K562 (cell line): ENCODE measurements at regions not wholly inside any gene's neighbourhood (a gene's known extent, or its start where the extent isn't known, plus 50 kb on each side); places are given as distances from the start of the nearest gene placed in this dataset.

ENCODE experiments used
- ATAC-seq: fragments of 200-7000 bp; cut with Tn5 transposase; 3 replicates; pipeline ENCODE4 v1.9.1; 2020; ENCODE audit warnings: moderate library complexity
- BruUV-seq: library from RNA; stranded (reverse); fragments of 400-500 nt; replicated peaks from 2 replicates; lab custom pipeline; 2021; lab: Mats Ljungman, UMichigan
- CTCF ChIA-PET: fragments of 300-600 bp; formaldehyde crosslinking; extraction: SDS; loops from one replicate; lab custom pipeline; 2021; ENCODE audit warnings: low intra/inter-chr PET ratio; lab: Yijun Ruan, JAX
- POLR2A ChIA-PET: fragments of 300-600, 350-650 bp; sonication (Branson Sonifier 250); formaldehyde crosslinking; extraction: SDS; loops from one replicate; lab custom pipeline; 2021; ENCODE audit warnings: antibody characterized with exemption, inconsistent platforms; lab: Yijun Ruan, JAX
- DNase-seq, 4 experiments: peaks; one replicate each; pipeline versions ENCODE4 v3.0.0 to v3.0.0-alpha.2; 2011 to 2018; ENCODE audit warnings: low spot score in 3 of 4, mixed read lengths in 3 of 4; ENCODE audit errors: extremely low read depth in 1 of 4
- FAIRE-seq: peaks from 2 replicates; lab custom pipeline; 2011; peaks lifted over from hg19 to GRCh38; lab: Jason Lieb, UNC
- H2AFZ ChIP-seq: 2 replicates; pipeline ENCODE4 v1.6.0; 2011; ENCODE audit warnings: low read depth, low read length, control low read depth, inconsistent platforms
- H3K27ac ChIP-seq: fragments of 200-600 bp; 3 replicates; pipeline ENCODE4 v1.8.0; 2011; ENCODE audit warnings: low read depth, mild to moderate bottlenecking, control low read depth, inconsistent platforms, low read length, moderate library complexity, mixed read lengths; ENCODE audit errors: extremely low read depth
- H3K27me3 ChIP-seq, 2 experiments: fragments of 300-600 bp in 1 of 2; 2 replicates in 1 of 2; 3 replicates in 1 of 2; pipeline versions ENCODE4 v1.6.0 to v1.8.0; 2011; ENCODE audit warnings: inconsistent platforms in 2 of 2, low read length in 2 of 2, mild to moderate bottlenecking in 1 of 2, mixed read lengths in 1 of 2, moderate library complexity in 1 of 2; ENCODE audit not compliant: control insufficient read depth in 2 of 2, insufficient read depth in 2 of 2
- H3K36me3 ChIP-seq: fragments of 300-600 bp; 3 replicates; pipeline ENCODE4 v1.8.0; 2011; ENCODE audit warnings: mild to moderate bottlenecking, low read length, inconsistent platforms; ENCODE audit not compliant: control insufficient read depth, insufficient read depth
- H3K4me1 ChIP-seq, 2 experiments: fragments of 200-600 bp in 1 of 2; replicated peaks in 1 of 2; 2 replicates in 1 of 2; 3 replicates in 1 of 2; pipeline versions ENCODE4 v1.5.1 to v1.8.0; 2011; ENCODE audit warnings: inconsistent platforms in 2 of 2, low read length in 2 of 2, mild to moderate bottlenecking in 1 of 2, mixed read lengths in 1 of 2, moderate library complexity in 1 of 2; ENCODE audit not compliant: control insufficient read depth in 2 of 2, insufficient read depth in 2 of 2
- H3K4me2 ChIP-seq: 2 replicates; pipeline ENCODE4 v1.6.1; 2011; ENCODE audit warnings: low read length, control low read depth, inconsistent platforms, mixed read lengths; ENCODE audit not compliant: insufficient read depth
- H3K4me3 ChIP-seq: fragments of 200-600 bp; sonication (generic), shearing (Covaris generic); 2 replicates; pipeline ENCODE4 v1.5.1; 2016; ENCODE audit warnings: control low read depth, inconsistent platforms
- H3K79me2 ChIP-seq: fragments of 200-600 bp; 3 replicates; pipeline ENCODE4 v1.8.0; 2011; ENCODE audit warnings: low read length, inconsistent platforms; ENCODE audit not compliant: control insufficient read depth, insufficient read depth
- H3K9ac ChIP-seq, 2 experiments: 2 replicates each; pipeline versions ENCODE4 v1.6.0 to v1.6.1; 2011; ENCODE audit warnings: low read depth in 2 of 2, low read length in 2 of 2, control low read depth in 1 of 2, inconsistent platforms in 1 of 2, mild to moderate bottlenecking in 1 of 2, mixed read lengths in 1 of 2; ENCODE audit not compliant: insufficient read depth in 1 of 2
- H3K9me1 ChIP-seq: one replicate; pipeline ENCODE4 v1.6.0; 2011; ENCODE audit warnings: inconsistent platforms, mild to moderate bottlenecking, low read length, moderate library complexity; ENCODE audit not compliant: control insufficient read depth, insufficient read depth
- H3K9me3 ChIP-seq: replicated peaks from 2 replicates; pipeline ENCODE4 v1.5.1; 2011; ENCODE audit warnings: low read depth, low read length, inconsistent platforms; ENCODE audit not compliant: control insufficient read depth, insufficient read depth
- H4K20me1 ChIP-seq: replicated peaks from 2 replicates; pipeline ENCODE4 v1.6.1; 2011; ENCODE audit warnings: low read length, inconsistent platforms, mixed read lengths; ENCODE audit not compliant: control insufficient read depth, insufficient read depth
- ARID1B ChIP-seq: fragments of 450-650 bp; IDR thresholded peaks from 2 replicates; pipeline ENCODE4 v1.6.1; 2016; ENCODE audit warnings: antibody characterized with exemption, mild to moderate bottlenecking, inconsistent platforms
- ATF7 ChIP-seq: fragments of 450-650 bp; IDR thresholded peaks from 2 replicates; pipeline ENCODE4 v1.7.1; 2014; ENCODE audit warnings: mild to moderate bottlenecking, moderate library complexity
- BRD4 ChIP-seq: fragments of 200-600 bp; sonication (generic); IDR thresholded peaks from 2 replicates; pipeline ENCODE4 v1.6.1; 2017; ENCODE audit warnings: inconsistent platforms
- CBFA2T2 ChIP-seq: fragments of 450-650 bp; conservative IDR thresholded peaks from 2 replicates; pipeline ENCODE4 v1.6.1; 2017; ENCODE audit warnings: mild to moderate bottlenecking
- ELF4 ChIP-seq: fragments of 450-650 bp; formaldehyde crosslinking; IDR thresholded peaks from 2 replicates; pipeline ENCODE4 v1.4.0; 2022; ENCODE audit warnings: missing genetic modification characterization
- GABPB2 ChIP-seq: fragments of 250-450 bp; sonication (Bioruptor Pico); conservative IDR thresholded peaks from 2 replicates; pipeline ENCODE4 v1.5.1; 2021; ENCODE audit warnings: mild to moderate bottlenecking
- KLF1 ChIP-seq: fragments of 450-650 bp; IDR thresholded peaks from 2 replicates; pipeline ENCODE4 v1.6.1; 2016; ENCODE audit warnings: missing genetic modification characterization, missing compliant biosample characterization
- NEUROD1 ChIP-seq: fragments of 150-350 bp; IDR thresholded peaks from 2 replicates; pipeline ENCODE4 v1.6.1; 2014; ENCODE audit warnings: borderline replicate concordance, low read length, low read depth; ENCODE audit not compliant: partially characterized antibody
- NFE2 ChIP-seq: IDR thresholded peaks from 2 replicates; pipeline ENCODE4 v1.6.1; 2014; ENCODE audit warnings: antibody characterized with exemption, low read depth
- PCBP1 ChIP-seq: fragments of 200-400 bp; formaldehyde crosslinking; IDR thresholded peaks from 2 replicates; pipeline ENCODE4 v1.6.1; 2018; ENCODE audit warnings: mild to moderate bottlenecking, low read depth, low read length; ENCODE audit not compliant: poor library complexity, severe bottlenecking
- POLR3A ChIP-seq: IDR thresholded peaks from 2 replicates; pipeline ENCODE4 v1.6.1; 2011; ENCODE audit warnings: borderline replicate concordance, mild to moderate bottlenecking, moderate library complexity; ENCODE audit not compliant: insufficient read length, insufficient read depth; ENCODE audit errors: extremely low read depth
- RBM15 ChIP-seq: fragments of 200-400 bp; formaldehyde crosslinking; IDR thresholded peaks from 2 replicates; pipeline ENCODE4 v1.6.1; 2018; ENCODE audit warnings: mild to moderate bottlenecking, low read length, moderate library complexity; ENCODE audit not compliant: insufficient read depth
- STAT5A ChIP-seq: IDR thresholded peaks from 2 replicates; pipeline ENCODE4 v1.6.1; 2012; ENCODE audit warnings: low read length, inconsistent platforms, borderline replicate concordance
- TEAD1 ChIP-seq, 2 experiments: fragments of 450-650 bp in 1 of 2; sonication (generic) in 1 of 2; formaldehyde crosslinking; IDR thresholded peaks; 2 replicates each; pipeline versions ENCODE4 v1.4.0 to v1.8.0; 2020 to 2022; ENCODE audit warnings: mild to moderate bottlenecking in 2 of 2, missing genetic modification reagents in 1 of 2
- ZFP36 ChIP-seq: fragments of 150-350 bp; IDR thresholded peaks from 2 replicates; pipeline ENCODE4 v1.6.1; 2018; ENCODE audit warnings: low read length, low read depth; ENCODE audit not compliant: partially characterized antibody
- ZNF76 ChIP-seq: fragments of 250-450 bp; sonication (Bioruptor Pico); IDR thresholded peaks from 2 replicates; pipeline ENCODE4 v1.4.0; 2020; ENCODE audit warnings: mild to moderate bottlenecking, moderate library complexity, borderline replicate concordance
- in situ Hi-C: fragments of 300-500 bp; cut with MboI; formaldehyde crosslinking; loops from 4 replicates; pipeline ENCODE4 v1.15.0; 2018; ENCODE audit warnings: inconsistent platforms, mixed read lengths
- intact Hi-C: fragments of 100-400 bp; cut with micrococcal nuclease; formaldehyde crosslinking; loops from 2 replicates; pipeline ENCODE4 v1.14.2; 2022
- TF ChIP-seq, protein P1 (sequence below): conservative IDR thresholded peaks from 2 replicates; pipeline ENCODE4 v1.6.1; 2011; ENCODE audit warnings: low read depth, mild to moderate bottlenecking, low read length; ENCODE audit not compliant: control insufficient read depth
- TF ChIP-seq, protein P2 (sequence below): fragments of 250-450 bp; sonication (Bioruptor Pico); IDR thresholded peaks from 2 replicates; pipeline ENCODE4 v1.8.0; 2022; ENCODE audit warnings: inconsistent platforms
- TF ChIP-seq, protein P3 (sequence below), 2 experiments: fragments of 450-650 bp; IDR thresholded peaks; 2 replicates each; pipeline ENCODE4 v1.6.1; 2016

DNA sequence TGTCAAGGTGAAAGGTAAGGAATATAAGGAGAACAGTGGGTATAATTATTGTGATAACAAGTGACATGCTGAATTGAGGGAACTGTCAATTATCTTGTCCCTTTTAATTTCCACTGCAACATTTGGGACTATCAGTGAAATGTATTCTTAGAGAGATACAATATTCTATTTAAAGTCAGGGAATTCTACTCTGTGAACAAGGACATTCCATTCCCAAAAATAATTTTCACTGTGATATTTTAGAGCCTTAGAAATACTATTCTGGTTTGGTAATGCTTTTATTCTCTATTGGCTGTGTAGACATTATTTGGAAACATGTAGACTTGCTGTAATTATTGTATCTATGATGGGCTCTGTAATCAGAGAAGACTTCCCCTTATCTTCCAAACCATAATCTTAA is 248.0 kb upstream of the PCSK5 start:
- Histone ChIP-seq H3K9ac (no peak overlapping the region), H3K27me3 (no peaks in the 10 kb centered on the region), H3K9me3 (no peaks in the 10 kb centered on the region), H3K79me2 (no peaks in the 10 kb centered on the region), H2AFZ (no peak overlapping the region), H3K4me2 (no peak overlapping the region), H3K4me3 (no peak overlapping the region), H3K4me1 (no peaks in the 10 kb centered on the region), H3K9me1 (no peaks in the 10 kb centered on the region), H4K20me1 (no peaks in the 10 kb centered on the region), H3K36me3 (no peaks in the 10 kb centered on the region), H3K27ac (no peak overlapping the region)
- CTCF ChIA-PET = no interaction called here
- POLR2A ChIA-PET = no interaction called here
- BruUV-seq = no TSS peak
- FAIRE-seq (no peak), DNase-seq (no peak), ATAC-seq (no peak)
- no peak for TF ChIP-seq RBM15
- TF ChIP-seq BRD4 = no peak
- TF ChIP-seq, protein P1, sequence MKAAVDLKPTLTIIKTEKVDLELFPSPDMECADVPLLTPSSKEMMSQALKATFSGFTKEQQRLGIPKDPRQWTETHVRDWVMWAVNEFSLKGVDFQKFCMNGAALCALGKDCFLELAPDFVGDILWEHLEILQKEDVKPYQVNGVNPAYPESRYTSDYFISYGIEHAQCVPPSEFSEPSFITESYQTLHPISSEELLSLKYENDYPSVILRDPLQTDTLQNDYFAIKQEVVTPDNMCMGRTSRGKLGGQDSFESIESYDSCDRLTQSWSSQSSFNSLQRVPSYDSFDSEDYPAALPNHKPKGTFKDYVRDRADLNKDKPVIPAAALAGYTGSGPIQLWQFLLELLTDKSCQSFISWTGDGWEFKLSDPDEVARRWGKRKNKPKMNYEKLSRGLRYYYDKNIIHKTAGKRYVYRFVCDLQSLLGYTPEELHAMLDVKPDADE = no peak
- TF ChIP-seq, protein P2, sequence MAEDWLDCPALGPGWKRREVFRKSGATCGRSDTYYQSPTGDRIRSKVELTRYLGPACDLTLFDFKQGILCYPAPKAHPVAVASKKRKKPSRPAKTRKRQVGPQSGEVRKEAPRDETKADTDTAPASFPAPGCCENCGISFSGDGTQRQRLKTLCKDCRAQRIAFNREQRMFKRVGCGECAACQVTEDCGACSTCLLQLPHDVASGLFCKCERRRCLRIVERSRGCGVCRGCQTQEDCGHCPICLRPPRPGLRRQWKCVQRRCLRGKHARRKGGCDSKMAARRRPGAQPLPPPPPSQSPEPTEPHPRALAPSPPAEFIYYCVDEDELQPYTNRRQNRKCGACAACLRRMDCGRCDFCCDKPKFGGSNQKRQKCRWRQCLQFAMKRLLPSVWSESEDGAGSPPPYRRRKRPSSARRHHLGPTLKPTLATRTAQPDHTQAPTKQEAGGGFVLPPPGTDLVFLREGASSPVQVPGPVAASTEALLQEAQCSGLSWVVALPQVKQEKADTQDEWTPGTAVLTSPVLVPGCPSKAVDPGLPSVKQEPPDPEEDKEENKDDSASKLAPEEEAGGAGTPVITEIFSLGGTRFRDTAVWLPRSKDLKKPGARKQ = no peak
- TF ChIP-seq ZNF76 (CRISPR knock-in tag) = no peak
- no peak for TF ChIP-seq PCBP1
- TF ChIP-seq POLR3A = no peak
- TF ChIP-seq ZFP36 = no peak
- no peak for TF ChIP-seq NFE2
- TF ChIP-seq TEAD1 (CRISPR knock-in tag; IDR thresholded peaks at IDR 0.05) = no peak
- no peak for TF ChIP-seq CBFA2T2
- no peak for TF ChIP-seq STAT5A
- TF ChIP-seq, protein P3, sequence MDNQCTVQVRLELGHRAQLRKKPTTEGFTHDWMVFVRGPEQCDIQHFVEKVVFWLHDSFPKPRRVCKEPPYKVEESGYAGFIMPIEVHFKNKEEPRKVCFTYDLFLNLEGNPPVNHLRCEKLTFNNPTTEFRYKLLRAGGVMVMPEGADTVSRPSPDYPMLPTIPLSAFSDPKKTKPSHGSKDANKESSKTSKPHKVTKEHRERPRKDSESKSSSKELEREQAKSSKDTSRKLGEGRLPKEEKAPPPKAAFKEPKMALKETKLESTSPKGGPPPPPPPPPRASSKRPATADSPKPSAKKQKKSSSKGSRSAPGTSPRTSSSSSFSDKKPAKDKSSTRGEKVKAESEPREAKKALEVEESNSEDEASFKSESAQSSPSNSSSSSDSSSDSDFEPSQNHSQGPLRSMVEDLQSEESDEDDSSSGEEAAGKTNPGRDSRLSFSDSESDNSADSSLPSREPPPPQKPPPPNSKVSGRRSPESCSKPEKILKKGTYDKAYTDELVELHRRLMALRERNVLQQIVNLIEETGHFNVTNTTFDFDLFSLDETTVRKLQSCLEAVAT (IDR thresholded peaks at IDR 0.05) = no peak
- TF ChIP-seq GABPB2 (CRISPR knock-in tag) = no peak
- TF ChIP-seq ELF4 (CRISPR knock-in tag) = no peak
- TF ChIP-seq ATF7 = no peak
- no peak for TF ChIP-seq ARID1B
- no peak for TF ChIP-seq KLF1 (tag)
- no peak for TF ChIP-seq NEUROD1
- in situ Hi-C loops (no loop called here), intact Hi-C loops (no loop called here)
